HG03432 (cell line): ENCODE measurements at regions not wholly inside any gene's neighbourhood (a gene's known extent, or its start where the extent isn't known, plus 50 kb on each side); places are given as distances from the start of the nearest gene placed in this dataset.
"Not testable (repeated sequence)": the region's sequence is repeated elsewhere in the genome, so short reads cannot be mapped to it uniquely, and the experiment has no call there.

Experiments used
- ATAC-seq: cut with Tn5 transposase; IDR thresholded peaks from one replicate; pipeline ENCODE4 v1.9.1; 2021; ENCODE audit warnings: mild to moderate bottlenecking, moderate library complexity; ENCODE audit not compliant: unreplicated experiment

- no peak for ATAC-seq
These were observed 500.7 kb downstream of the SPATA31D1 start for GRCh38 chr9:82489201-82489821.

GRCh38 chr9:82490019-82490499 is 501.5 kb downstream of the SPATA31D1 start:
- ATAC-seq, result no peak

- ATAC-seq, result not testable (repeated sequence)
These were observed 502.2 kb downstream of the SPATA31D1 start for GRCh38 chr9:82490821-82491220.

- ATAC-seq, result no peak
These were observed 503.0 kb downstream of the SPATA31D1 start for GRCh38 chr9:82491604-82492003.

- ATAC-seq, result no peak
These were observed 503.7 kb downstream of the SPATA31D1 start for GRCh38 chr9:82492274-82492673.

- ATAC-seq, result no peak
These were observed 507.6 kb downstream of the SPATA31D1 start for GRCh38 chr9:82495884-82496777.

GRCh38 chr9:82498541-82499317 is 510.2 kb downstream of the SPATA31D1 start:
- no peak for ATAC-seq

- no peak for ATAC-seq
These were observed 510.8 kb downstream of the SPATA31D1 start for GRCh38 chr9:82499337-82499736.

GRCh38 chr9:82504620-82505019 is 516.0 kb downstream of the SPATA31D1 start:
- ATAC-seq, result no peak

- no peak for ATAC-seq
These were observed 523.1 kb downstream of the SPATA31D1 start for GRCh38 chr9:82511626-82512025.

GRCh38 chr9:82512728-82513127 is 524.2 kb downstream of the SPATA31D1 start:
- ATAC-seq, result no peak

GRCh38 chr9:82513242-82513751 is 524.7 kb downstream of the SPATA31D1 start:
- ATAC-seq, result no peak

- no peak for ATAC-seq
These were observed 525.6 kb downstream of the SPATA31D1 start for GRCh38 chr9:82513976-82514735.

- no peak for ATAC-seq
These were observed 530.3 kb downstream of the SPATA31D1 start for GRCh38 chr9:82518868-82519267.

- ATAC-seq, result no peak
These were observed 530.8 kb downstream of the SPATA31D1 start for GRCh38 chr9:82519332-82519731.

GRCh38 chr9:82524407-82524806 is 535.8 kb downstream of the SPATA31D1 start:
- ATAC-seq, result no peak

- no peak for ATAC-seq
These were observed 536.4 kb downstream of the RASEF start for GRCh38 chr9:82526577-82526976.

GRCh38 chr9:82531795-82532194 is 531.1 kb downstream of the RASEF start:
- ATAC-seq, result no peak

GRCh38 chr9:82532504-82533180 is 530.3 kb downstream of the RASEF start:
- ATAC-seq, result no peak
